ENCODE measurements at regions not wholly inside any gene's neighbourhood (a gene's known extent, or its start where the extent isn't known, plus 50 kb on each side); places are given as distances from the start of the nearest gene placed in this dataset.

DNA sequence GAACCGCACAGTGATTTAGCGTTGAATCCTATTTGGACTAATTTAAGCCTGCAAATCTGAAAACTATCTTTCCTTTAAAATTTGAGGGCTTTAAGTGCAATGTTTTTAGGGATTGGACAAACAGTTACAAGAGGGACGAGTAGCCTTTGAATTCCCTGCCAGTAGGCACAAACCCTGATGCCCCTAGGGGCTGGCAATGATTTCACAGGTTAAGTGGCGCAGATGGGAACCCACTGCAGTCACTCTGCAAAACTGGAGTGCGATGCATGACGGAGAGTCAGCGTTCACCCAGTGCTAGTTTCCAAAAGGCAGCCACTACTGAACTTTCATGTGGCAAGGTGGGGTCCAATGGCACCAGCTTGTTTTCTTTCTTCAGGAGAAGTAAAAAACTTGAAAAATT is 99.4 kb upstream of the FRMD6 start:
- no peak for DNase-seq

DNA sequence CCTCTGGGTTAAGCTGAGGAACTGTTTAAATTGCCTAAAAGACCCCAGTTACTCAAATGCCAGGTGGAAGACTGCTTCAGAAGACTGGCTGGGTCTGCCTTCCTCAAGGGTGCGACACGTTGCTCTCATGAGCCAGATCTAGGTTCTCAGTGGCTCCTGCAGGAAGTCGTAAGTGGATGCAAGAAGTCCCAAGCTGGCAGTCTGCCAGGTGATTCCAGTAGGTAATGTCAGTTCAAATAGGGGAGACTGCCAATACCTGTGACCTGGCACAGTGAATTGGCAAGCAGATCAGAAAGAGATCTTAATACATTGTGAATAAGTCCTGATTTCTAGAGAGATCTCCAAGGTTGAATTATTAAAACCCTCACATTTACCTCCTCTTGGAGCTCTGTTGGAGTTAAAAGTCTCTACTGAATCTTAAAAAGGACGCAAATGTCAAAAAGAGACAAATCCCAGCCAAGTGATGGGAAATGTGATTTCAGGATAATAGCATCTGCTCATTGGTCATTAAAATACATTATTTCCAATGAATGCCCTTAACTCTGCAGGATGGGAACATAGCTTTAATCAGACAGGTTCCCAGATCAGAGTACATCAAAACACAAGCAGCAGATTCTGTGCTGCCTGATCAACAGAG is 98.8 kb upstream of the FRMD6 start:
- no peak for DNase-seq

- no peak for DNase-seq
These were observed 97.3 kb upstream of the FRMD6 start for GRCh38 chr14:51554339-51554920.

DNA sequence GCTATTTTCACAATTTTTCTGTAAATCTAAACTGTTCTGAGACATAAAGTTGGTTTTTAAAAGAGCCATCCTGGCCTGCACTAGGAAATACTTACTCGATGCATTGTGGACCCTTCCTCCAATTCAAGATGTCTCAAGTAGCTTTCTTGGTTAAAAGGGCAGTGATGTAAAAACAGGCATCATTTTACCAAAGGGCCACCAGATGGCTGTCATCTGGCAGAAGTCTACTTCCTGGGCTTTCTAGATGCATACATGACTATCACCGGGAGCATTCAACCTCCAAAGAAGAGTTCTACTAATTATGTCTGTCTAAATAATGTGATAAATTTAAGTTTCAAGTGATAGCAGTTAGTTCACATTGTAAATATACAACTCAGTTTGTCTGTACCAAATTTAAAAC is 96.8 kb upstream of the FRMD6 start:
- no peak for DNase-seq

DNA sequence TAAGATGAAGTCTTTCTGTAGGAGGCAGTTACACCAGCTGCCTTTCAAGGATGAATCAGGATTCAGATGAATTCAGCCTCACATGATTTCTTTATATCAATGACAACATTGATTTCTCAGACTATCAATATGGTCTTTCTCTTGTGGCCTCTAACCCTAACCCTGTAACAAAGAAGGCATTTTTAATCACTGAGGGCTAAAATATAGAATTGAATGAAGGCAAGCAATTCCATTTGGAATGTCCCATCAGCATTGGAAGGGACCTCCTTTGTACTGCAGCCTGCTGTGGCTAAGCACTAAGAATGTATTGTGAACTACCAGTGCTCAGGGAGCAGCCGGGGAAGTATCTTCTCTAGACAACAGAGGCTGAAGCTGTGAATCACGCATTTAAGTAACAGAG is 90.6 kb upstream of the FRMD6 start:
- DNase-seq, result no peak

DNA sequence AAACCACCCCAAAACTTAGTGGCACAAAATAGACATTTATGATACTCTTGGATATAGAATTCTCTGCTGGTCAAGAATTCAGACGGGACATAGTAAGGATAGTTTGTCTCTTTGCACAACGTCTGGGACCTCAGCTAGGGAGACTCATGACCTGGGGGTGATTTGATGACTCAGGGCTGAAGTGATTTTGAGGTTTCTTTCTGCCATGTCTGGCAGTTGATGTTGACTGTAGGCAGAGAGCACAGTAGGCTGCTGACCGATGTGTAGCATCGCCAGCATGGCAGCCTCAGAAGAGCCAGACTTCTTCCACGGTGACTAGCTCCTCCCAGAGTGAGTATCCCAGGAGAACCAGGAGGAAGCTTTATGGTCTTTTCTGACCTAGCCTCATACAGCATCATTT is 88.9 kb upstream of the FRMD6 start:
- no peak for DNase-seq

DNA sequence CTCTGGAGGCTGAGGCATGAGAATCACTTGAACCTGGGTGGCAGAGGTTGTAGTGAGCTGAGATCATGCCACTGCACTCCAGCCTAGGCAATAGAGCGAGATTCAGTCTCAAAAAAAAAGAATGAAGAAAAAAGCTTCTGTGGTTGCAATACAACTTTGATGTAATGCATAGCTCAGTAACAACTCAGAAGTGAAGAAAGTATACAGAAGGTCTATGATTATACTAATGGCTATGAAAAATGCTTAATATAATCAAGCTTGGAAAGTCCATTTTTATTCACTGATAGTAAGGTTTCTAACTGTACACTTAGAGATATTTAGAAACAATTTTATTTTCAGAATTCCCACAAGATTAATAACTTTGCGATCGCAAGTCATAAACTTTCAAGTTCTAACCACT is 88.2 kb upstream of the FRMD6 start:
- DNase-seq, result no peak

DNA sequence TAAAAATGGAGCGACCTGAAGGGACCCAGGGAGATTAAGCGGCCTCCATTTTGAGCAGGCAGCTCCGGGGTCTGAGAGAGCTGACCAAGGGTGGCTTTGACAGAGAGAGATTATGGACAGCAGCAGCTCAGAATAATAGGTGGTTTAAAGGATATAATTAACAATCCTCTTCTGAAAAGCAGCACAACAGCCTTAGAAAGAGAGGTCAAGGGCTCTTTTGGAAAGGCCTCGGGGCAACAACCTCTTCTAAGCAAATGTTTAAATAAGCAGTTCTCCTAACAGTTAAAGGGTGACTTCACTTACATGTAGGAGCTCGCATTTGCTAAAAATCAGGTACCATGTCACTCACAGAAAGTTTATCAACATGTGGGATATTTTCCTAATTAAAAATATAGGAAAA is 87.2 kb upstream of the FRMD6 start:
- DNase-seq, result no peak

DNA sequence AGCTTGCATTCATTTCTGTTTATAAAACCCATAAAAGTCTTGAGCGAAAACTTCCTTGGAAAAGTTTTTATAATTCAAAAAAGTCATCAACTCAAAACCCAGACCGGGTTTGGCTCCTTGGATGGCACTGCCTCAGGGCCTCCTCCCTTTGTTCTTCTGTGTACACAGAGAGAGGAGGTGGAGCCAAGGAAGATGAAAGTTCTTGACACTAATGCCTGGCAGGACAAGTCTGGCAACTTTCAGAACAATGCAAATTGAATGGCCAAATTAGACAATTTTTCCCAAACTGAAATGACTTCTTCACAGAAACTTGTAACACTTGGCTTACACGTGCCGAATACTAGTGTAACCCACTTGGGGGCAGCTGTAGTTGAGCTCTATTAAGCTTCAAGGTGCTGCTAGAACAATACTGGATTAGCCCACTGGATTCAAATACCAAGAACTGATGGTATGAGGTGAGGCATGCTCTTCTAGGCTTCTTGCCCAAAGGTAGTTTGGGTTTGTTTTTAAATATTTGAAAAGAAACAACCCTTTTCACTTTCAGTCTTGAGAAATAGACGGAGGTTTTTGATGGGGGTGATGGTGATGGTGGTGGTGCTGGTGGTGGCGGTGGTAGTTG is 86.6 kb upstream of the FRMD6 start:
- DNase-seq, result no peak

GRCh38 chr14:51566831-51567582 is 84.7 kb upstream of the FRMD6 start:
- no peak for DNase-seq

GRCh38 chr14:51568366-51568765 is 83.3 kb upstream of the FRMD6 start:
- no peak for DNase-seq

- DNase-seq, result no peak
These were observed 78.1 kb upstream of the FRMD6 start for GRCh38 chr14:51573607-51574006.

DNA sequence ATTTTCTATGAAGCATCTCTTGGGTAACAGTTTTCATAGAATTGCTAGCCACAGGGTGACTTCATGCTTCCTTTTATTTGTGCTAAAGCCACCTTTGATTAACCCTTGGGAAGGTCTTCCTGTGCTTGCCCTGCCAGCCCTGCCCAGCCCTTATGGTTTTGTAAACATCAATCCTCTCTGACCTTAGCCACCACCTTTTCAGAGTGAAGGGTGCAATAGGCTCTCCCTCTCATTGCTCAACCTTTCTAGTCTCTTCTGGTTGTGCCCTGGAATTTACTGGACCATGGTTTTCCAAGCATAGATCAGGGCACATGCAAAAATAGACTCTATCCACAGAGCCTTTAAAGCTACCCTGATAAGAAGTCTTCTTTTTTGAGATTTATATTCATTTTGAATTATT is 77.7 kb upstream of the FRMD6 start:
- DNase-seq, result no peak

GRCh38 chr14:51575349-51576116 is 76.2 kb upstream of the FRMD6 start:
- DNase-seq, result no peak

DNA sequence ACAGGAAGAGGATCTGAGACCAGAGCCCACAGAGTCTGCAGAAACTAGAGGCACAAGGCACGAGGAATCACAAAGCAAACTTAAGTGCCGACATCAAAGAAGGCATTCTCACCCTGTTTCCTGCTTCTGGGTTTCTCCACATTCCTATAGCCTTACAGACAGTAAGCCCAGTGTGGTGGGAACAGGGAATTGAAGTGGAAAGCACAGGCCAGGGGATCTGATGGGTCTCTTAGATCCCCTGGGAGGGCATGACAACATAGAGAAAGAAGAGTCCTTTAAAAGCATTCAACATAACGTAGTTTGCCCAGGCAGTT is 75.6 kb upstream of the FRMD6 start:
- DNase-seq, result no peak

- no peak for DNase-seq
These were observed 74.8 kb upstream of the FRMD6 start for GRCh38 chr14:51576879-51577278.

DNA sequence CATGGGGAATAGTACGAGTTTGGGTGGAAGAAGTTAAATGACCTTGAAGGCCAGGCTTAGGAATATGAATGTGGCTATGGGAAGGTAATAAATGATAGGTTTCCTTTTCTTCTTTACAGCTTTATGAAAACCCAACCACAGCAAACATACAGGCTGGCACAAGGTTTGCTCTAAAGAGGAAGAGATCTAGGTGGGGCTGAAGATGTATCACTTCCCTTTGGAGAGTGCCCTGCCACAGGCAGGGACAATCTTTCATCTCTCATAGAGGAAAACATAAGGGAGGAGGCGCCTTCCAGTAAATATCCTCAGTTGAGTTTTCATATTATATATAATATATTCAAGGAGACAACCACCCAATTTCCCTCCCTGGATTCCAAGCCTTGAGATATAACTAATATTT is 72.9 kb upstream of the FRMD6 start:
- DNase-seq, result no peak

DNA sequence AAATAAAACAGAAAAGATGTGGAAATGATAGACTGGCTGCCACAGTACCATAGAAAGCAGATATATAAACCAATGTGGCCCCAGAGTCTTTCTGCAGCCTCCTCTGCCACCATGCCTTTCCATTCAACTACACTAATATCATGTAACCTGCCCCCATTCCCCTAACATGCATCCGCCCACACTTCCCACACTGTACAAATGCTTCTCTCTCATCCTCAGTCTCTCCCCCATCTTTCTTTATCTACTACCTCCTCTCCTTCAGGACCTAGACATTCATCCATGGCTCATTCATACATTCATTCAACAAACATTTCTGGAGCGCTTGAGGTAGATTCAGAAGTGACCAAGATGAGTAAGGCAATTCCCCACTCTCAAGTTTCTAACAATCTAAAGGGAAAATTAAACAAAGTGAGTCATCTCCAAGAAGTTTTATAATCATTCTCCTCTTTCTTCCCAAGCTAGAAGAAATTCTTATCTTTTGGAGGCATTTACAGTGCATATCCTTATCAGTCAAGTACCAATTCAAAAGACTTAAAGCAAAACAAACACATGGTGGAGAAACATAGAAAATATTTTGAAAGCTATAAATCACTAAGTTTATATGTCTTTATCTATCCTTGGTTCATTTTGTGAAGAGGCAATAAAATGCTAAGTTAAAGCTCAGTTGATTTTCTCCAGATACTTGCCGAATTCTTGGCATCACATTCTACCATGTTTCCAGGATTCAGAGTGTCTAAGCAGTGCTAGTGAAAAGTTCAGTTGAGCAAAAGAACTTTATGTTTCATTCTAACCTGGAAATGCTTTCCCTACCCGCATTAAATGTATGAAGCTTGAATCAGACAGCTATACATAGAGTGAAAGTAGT is 70.5 kb upstream of the FRMD6 start:
- no peak for DNase-seq

DNA sequence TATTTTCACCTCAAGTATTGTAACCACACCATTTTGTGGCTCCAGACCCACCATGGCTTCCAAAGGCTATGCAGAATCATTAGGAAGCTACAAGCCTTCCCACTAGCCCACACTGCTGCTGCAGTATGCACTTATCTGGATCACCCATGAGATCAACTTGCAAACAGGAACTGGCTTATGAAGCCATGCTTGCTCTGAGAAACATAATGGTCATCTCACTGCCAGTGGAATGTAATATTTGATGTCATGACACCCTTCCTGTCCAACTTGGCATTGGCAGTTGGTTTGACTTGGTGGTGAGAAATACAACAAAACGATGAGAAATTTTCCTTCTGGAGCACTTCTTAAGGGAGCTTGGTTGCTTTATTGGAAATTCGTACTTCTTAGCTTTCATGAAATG is 69.3 kb upstream of the FRMD6 start:
- DNase-seq, result no peak

GRCh38 chr14:51585055-51585454 is 66.7 kb upstream of the FRMD6 start:
- no peak for DNase-seq

GRCh38 chr14:51592836-51593235 is 58.9 kb upstream of the FRMD6 start:
- no peak for DNase-seq

GRCh38 chr14:51593397-51593796 is 58.3 kb upstream of the FRMD6 start:
- no peak for DNase-seq

All from activated naive CD4-positive, alpha-beta T cell treated with anti-CD3 and anti-CD28 coated beads, Interleukin-2, amount 50 U/mL, for 16 hours (primary cell).